ENCODE measurements at regions not wholly inside any gene's neighbourhood (a gene's known extent, or its start where the extent isn't known, plus 50 kb on each side); places are given as distances from the start of the nearest gene placed in this dataset.

DNA sequence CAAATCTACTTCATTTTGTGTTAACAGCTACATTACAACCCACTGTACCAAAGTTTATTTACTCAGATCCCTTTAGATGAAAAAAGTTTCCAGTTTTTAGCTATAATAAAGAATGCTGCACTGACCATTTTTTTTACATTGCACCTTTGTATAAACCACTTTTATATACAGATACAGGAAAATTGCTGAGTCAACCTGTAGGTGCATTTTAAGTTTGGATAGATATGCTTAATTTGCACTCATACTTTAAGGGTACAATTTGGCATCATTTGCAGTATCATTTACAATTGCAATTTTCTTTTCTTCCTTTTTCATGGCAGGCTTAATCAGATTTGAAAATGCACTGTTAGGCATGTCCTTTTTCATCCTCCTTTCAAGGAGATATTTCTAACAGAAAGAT, 257.8 kb upstream of the LMO3 start:
- Histone ChIP-seq H4K8ac (replicated peaks; ENCODE audit: insufficient read length, low read depth, low read length) (no peak overlapping the region), H2BK120ac (ENCODE audit: low read depth, low read length, poor library complexity, severe bottlenecking) (no peak overlapping the region), H3K4me2 (ENCODE audit: insufficient read depth, insufficient read length, low read length) (no peak overlapping the region), H2BK20ac (ENCODE audit: low read depth, low read length, poor library complexity, severe bottlenecking) (no peak overlapping the region), H3K23ac (ENCODE audit: insufficient read length, low read depth, low read length) (no peak overlapping the region), H4K5ac (ENCODE audit: insufficient read length, low read depth, low read length) (no peak overlapping the region), H3T11ph (ENCODE audit: low read length) (no peak overlapping the region), H3K27me3 (ENCODE audit: insufficient read depth, low read length) (no peaks in the 10 kb centered on the region), H3K14ac (ENCODE audit: insufficient read depth, low read length) (no peak overlapping the region), H2AK5ac (ENCODE audit: insufficient read length, low read length) (no peak overlapping the region), H3K9ac (ENCODE audit: extremely low read depth, insufficient read length, low read length) (no peak overlapping the region), H3K18ac (ENCODE audit: insufficient read length, low read depth, low read length) (no peak overlapping the region), H3K56ac (ENCODE audit: insufficient read length, low read depth, low read length) (no peak overlapping the region), H2AFZ (ENCODE audit: low read length) (no peak overlapping the region), H3K79me2 (ENCODE audit: insufficient read depth, low read length) (no peaks in the 10 kb centered on the region), H3K9me3 (ENCODE audit: control insufficient read depth, low read depth, low read length) (no peaks in the 10 kb centered on the region), H2BK5ac (ENCODE audit: insufficient read length, low read length) (no peak overlapping the region), H4K20me1 (ENCODE audit: control insufficient read depth, insufficient read depth, insufficient read length) (no peaks in the 10 kb centered on the region), H3K27ac (ENCODE audit: insufficient read length, low read depth, low read length) (no peak overlapping the region), H4K91ac (ENCODE audit: insufficient read length, low read depth, low read length) (no peak overlapping the region), H3K4me1 (ENCODE audit: insufficient read depth, low read length) (no peaks in the 10 kb centered on the region), H2BK12ac (ENCODE audit: insufficient read length, low read depth, low read length) (no peak overlapping the region), H3K4ac (ENCODE audit: low read depth, low read length) (no peak overlapping the region), H3K23me2 (ENCODE audit: insufficient read length, low read depth, low read length, poor library complexity, severe bottlenecking) (no peaks in the 10 kb centered on the region), H2BK15ac (ENCODE audit: low read depth, low read length) (no peak overlapping the region), H3K79me1 (ENCODE audit: insufficient read depth, low read depth, low read length, poor library complexity, severe bottlenecking) (no peaks in the 10 kb centered on the region)
- Mint-ChIP-seq H3K4me3 (no peak overlapping the region), H3K9me3 (no peaks in the 10 kb centered on the region), H3K27ac (no peak overlapping the region), H3K27me3 (ENCODE audit: low read depth) (0 out of 2 replicates have a peak, but pooled peaks cover 2% of the 10 kb centered on the region), H3K4me1 (no peaks in the 10 kb centered on the region), H3K36me3 (ENCODE audit: insufficient read depth in 1 of 3, low read depth in 3 of 3) (no peaks in the 10 kb centered on the region)
- DNase-seq: no peak
- TF ChIP-seq, protein P1, sequence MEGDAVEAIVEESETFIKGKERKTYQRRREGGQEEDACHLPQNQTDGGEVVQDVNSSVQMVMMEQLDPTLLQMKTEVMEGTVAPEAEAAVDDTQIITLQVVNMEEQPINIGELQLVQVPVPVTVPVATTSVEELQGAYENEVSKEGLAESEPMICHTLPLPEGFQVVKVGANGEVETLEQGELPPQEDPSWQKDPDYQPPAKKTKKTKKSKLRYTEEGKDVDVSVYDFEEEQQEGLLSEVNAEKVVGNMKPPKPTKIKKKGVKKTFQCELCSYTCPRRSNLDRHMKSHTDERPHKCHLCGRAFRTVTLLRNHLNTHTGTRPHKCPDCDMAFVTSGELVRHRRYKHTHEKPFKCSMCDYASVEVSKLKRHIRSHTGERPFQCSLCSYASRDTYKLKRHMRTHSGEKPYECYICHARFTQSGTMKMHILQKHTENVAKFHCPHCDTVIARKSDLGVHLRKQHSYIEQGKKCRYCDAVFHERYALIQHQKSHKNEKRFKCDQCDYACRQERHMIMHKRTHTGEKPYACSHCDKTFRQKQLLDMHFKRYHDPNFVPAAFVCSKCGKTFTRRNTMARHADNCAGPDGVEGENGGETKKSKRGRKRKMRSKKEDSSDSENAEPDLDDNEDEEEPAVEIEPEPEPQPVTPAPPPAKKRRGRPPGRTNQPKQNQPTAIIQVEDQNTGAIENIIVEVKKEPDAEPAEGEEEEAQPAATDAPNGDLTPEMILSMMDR (conservative IDR thresholded peaks at IDR 0.05): no peak
